ENCODE measurements at regions not wholly inside any gene's neighbourhood (a gene's known extent, or its start where the extent isn't known, plus 50 kb on each side); places are given as distances from the start of the nearest gene placed in this dataset.
A peak's percentile ranks its signal among the peaks of the same experiment; 100 is the strongest.

DNA sequence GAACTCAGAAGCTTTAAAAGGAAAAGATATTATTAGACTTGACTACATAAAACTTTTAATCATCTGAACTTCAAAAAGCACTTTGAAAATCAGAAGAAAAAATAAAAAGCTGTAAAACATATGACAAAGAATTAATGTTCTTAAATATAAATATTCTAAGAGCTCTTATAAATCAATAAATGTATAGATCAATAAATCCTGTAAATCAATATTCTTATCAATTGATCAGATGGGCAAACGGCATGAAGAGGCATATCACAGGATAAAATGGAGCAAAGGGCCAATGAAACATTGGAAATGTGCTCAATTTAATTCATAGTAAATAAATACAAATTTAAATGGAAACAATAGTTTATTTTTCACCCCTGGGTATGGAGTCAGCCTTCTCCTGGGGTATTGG lies 66.1 kb upstream of the SMYD2 start:
- Histone ChIP-seq H3K27me3 (no peaks in the 10 kb centered on the region), H3K27ac (no peak overlapping the region), H3K4me1 (peaks cover 31% of the 10 kb centered on the region), H3K36me3 (replicated peaks in 1 of 2; ENCODE audit: insufficient read depth in 1 of 2, low read depth in 2 of 2) (no peaks in the 10 kb centered on the region), H3K4me3 (no peak overlapping the region), H3K9me3 (no peaks in the 10 kb centered on the region)
- no peak for TF ChIP-seq POLR2A (IDR thresholded peaks at IDR 0.05)
- TF ChIP-seq, protein P1, sequence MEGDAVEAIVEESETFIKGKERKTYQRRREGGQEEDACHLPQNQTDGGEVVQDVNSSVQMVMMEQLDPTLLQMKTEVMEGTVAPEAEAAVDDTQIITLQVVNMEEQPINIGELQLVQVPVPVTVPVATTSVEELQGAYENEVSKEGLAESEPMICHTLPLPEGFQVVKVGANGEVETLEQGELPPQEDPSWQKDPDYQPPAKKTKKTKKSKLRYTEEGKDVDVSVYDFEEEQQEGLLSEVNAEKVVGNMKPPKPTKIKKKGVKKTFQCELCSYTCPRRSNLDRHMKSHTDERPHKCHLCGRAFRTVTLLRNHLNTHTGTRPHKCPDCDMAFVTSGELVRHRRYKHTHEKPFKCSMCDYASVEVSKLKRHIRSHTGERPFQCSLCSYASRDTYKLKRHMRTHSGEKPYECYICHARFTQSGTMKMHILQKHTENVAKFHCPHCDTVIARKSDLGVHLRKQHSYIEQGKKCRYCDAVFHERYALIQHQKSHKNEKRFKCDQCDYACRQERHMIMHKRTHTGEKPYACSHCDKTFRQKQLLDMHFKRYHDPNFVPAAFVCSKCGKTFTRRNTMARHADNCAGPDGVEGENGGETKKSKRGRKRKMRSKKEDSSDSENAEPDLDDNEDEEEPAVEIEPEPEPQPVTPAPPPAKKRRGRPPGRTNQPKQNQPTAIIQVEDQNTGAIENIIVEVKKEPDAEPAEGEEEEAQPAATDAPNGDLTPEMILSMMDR (IDR thresholded peaks at IDR 0.05), result no peak
- no peak for DNase-seq
- ATAC-seq, result no peak
- WGBS, 2 donors, result 22 to 29% methylated on average over 1 of the region's 1 CpG
- intact Hi-C loops (cut with DNase I), result loop anchor here (5.0 to 10.0 kb wide), 2 partner anchors 112 to 420 kb away; no protein-coding TSS in a partner anchor

DNA sequence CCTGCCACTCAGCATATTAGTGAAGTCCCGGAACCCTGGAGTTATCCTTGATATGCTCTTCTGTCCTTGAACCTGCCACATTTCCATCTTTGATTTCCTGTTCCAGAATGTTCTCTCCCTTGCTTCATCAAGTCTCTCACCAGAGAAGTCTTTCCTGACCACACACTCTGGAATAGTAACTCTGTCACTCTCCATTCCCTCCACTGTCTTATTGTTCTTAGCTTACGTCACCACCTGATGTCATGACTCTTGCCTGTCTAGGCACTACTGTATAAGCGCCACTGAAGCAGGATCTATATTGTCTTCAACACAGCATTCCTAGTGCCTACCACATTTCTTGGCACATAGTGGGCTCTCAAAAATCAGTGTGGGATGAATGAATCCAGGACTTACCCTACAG lies 65.4 kb upstream of the SMYD2 start:
- Histone ChIP-seq H3K27me3 (no peaks in the 10 kb centered on the region), H3K4me3 (no peak overlapping the region), H3K36me3 (replicated peaks in 1 of 2; ENCODE audit: insufficient read depth in 1 of 2, low read depth in 2 of 2) (no peaks in the 10 kb centered on the region), H3K9me3 (no peaks in the 10 kb centered on the region), H3K27ac (no peak overlapping the region), H3K4me1 (peaks cover 31% of the 10 kb centered on the region)
- ATAC-seq (no peak), DNase-seq (no peak)
- intact Hi-C loops (cut with DNase I), result loop anchor here (10.0 kb wide), 1 partner anchor 419 kb away; no protein-coding TSS in a partner anchor
- 81 to 85% methylated on average over 3 of the region's 3 CpGs for WGBS, 2 donors
- TF ChIP-seq POLR2A (IDR thresholded peaks at IDR 0.05), result no peak
- TF ChIP-seq, protein P1 (IDR thresholded peaks at IDR 0.05), result no peak

DNA sequence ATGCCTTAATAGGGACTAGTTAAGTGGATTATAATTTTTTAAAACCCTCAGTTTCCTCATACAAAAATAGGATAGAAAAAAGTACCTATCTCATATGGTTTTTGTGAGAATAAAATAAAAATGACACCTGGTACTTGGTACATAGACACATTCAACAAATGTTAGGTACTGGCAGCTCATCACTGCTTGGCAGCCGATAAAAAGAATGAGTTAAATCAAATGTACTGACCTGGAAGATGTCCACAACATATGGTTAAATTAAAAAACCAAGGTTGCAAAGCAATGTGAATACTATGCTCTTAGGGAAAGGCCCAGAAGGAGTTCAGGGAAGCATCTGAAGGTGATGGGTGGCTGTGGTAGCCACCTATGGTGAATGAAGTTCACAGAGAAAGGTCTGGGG lies 64.9 kb upstream of the SMYD2 start:
- no peak overlapping the region for H3K4me3 ChIP-seq
- H3K4me1 ChIP-seq, result peaks cover 31% of the 10 kb centered on the region
- H3K9me3 ChIP-seq, result no peaks in the 10 kb centered on the region
- peak overlapping the region in 1 of 4 donors; percentile 1 for H3K27ac ChIP-seq
- 52 to 55% methylated on average over 1 of the region's 1 CpG for WGBS, 2 donors
- intact Hi-C loops (cut with DNase I), result loop anchor here (10.0 kb wide), 1 partner anchor 419 kb away; no protein-coding TSS in a partner anchor
- no peak for DNase-seq
- TF ChIP-seq, protein P1 (IDR thresholded peaks at IDR 0.05), result no peak
- TF ChIP-seq POLR2A (IDR thresholded peaks at IDR 0.05), result no peak
- no peaks in the 10 kb centered on the region for H3K27me3 ChIP-seq
- no peaks in the 10 kb centered on the region for H3K36me3 ChIP-seq (replicated peaks in 1 of 2; ENCODE audit: insufficient read depth in 1 of 2, low read depth in 2 of 2)
- ATAC-seq, result no peak

DNA sequence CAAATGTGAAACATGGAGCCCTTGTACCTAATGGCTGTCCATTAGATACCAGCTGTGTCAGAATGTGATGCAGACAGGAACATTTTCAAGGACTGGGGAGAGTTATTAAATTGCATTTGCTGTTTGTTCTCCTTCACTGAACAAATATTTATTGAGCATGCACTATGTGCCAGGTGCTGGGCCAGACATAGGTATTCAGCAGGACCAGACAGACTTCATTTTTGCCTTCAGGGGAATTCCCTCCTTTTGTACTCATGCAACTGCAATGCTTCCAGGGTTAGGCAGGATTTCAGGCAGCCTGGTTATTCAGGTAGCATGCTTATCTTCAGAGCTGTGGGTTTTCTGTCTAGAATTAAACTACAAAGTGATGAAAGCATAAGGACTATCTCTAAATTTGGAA lies 64.2 kb upstream of the SMYD2 start:
- ATAC-seq (peak; percentile 83), DNase-seq (peak; percentile 38 to 61 (median 52))
- no peaks in the 10 kb centered on the region for H3K9me3 ChIP-seq
- H3K27me3 ChIP-seq, result no peaks in the 10 kb centered on the region
- no peak overlapping the region for H3K4me3 ChIP-seq
- peaks cover 31% of the 10 kb centered on the region for H3K4me1 ChIP-seq
- no peaks in the 10 kb centered on the region for H3K36me3 ChIP-seq (replicated peaks in 1 of 2; ENCODE audit: insufficient read depth in 1 of 2, low read depth in 2 of 2)
- TF ChIP-seq, protein P1 (IDR thresholded peaks at IDR 0.05), result no peak
- no peak for TF ChIP-seq POLR2A (IDR thresholded peaks at IDR 0.05)
- intact Hi-C loops (cut with DNase I), result loop anchor here (10.0 kb wide), 1 partner anchor 418 kb away; no protein-coding TSS in a partner anchor
- H3K27ac ChIP-seq, result no peak overlapping the region

DNA sequence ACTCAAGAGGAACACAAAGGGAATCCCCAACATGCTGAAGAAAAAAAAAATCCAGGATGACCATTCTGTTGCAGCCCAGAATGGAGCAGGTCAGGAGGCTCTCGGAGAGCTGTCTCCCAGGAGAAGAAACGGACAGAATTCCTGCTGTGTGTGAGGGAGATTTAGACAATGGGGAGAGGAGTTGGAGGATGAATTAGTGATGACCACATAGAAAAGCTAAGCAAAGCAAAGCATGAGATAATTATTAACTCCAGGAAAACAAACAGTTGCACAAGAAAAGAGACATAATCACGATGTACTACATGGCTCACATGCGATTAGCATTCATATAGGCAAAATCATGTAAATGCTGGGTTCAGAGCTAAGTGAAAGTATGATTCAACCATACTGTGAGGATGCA lies 61.1 kb upstream of the SMYD2 start:
- no peak for TF ChIP-seq POLR2A (IDR thresholded peaks at IDR 0.05)
- TF ChIP-seq, protein P1 (IDR thresholded peaks at IDR 0.05), result no peak
- H3K36me3 ChIP-seq (replicated peaks in 1 of 2; ENCODE audit: insufficient read depth in 1 of 2, low read depth in 2 of 2), result no peaks in the 10 kb centered on the region
- DNase-seq (no peak), ATAC-seq (no peak)
- H3K27me3 ChIP-seq, result no peaks in the 10 kb centered on the region
- no peak overlapping the region for H3K4me3 ChIP-seq
- intact Hi-C loops (cut with DNase I), result loop anchor here (10.0 kb wide), 1 partner anchor 415 kb away; no protein-coding TSS in a partner anchor
- no peak overlapping the region for H3K27ac ChIP-seq
- peaks cover 32% of the 10 kb centered on the region for H3K4me1 ChIP-seq
- 50 to 55% methylated on average over 4 of the region's 4 CpGs for WGBS, 2 donors
- no peaks in the 10 kb centered on the region for H3K9me3 ChIP-seq

Measured in body of pancreas (tissue), 4 donors.